T-helper 9 cell (primary cell): ENCODE measurements at regions not wholly inside any gene's neighbourhood (a gene's known extent, or its start where the extent isn't known, plus 50 kb on each side); places are given as distances from the start of the nearest gene placed in this dataset.
"Not testable (repeated sequence)": the region's sequence is repeated elsewhere in the genome, so short reads cannot be mapped to it uniquely, and the experiment has no call there.

Experiments used
- DNase-seq: peaks from one replicate; pipeline ENCODE4 v3.0.0-alpha.2; 2020

DNA sequence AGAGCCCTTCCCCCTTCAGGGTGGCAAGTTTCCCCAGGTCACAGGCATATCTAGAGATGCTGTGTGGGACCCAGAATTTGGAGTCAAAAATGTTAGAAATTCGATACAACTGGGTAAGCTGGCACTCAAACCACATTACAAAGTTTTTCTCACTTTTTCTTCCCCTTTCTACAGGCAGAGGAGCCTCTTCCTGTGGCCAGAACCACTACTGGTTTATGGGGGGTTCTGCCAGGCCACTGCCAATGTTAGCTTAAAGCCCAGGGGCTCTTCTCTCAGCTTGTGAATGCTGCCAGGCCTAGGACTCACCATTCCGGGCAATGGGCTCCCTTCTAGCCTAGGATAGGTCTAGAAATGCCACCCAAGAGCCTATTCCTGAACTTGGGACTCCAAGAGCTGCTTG, 617.9 kb upstream of the PHF14 start:
- no peak for DNase-seq

DNA sequence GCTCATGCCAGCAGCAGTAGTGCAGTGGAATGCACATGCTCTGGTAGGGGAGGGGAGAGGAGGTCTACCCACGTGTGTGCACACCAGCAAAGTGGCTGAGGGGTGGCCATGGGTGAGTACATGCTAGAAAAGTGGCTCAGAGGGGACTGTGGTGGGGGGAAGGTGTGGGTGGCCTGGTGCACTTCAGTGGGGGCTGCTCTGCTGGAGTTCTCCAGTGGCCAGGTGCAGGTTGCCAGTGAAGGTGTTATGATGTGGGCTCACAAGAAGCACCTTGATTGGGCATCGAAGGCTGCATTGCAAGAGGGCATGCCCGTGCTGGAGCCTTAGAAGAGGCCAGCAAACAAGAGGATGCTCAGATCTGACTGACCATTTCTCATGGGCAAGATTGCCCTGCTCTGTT, 613.6 kb upstream of the PHF14 start:
- DNase-seq, result no peak

DNA sequence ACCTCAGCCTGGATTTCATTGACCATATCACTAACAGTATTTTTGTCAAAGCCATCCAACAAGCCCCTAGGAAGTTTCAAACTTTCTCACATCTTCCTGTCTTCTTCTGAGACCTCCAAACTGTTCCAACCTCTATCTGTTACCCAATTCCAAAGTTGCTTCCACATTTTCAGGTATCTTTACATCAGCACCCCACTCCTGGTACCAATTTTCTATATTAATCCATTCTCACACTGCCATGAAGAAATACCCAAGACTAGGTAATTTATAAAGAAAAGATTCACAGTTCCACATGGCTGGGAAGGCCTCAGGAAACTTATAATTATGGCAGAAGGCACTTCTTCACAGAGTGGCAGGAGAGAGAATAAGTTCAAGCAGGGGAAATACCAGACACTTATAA, 571.9 kb upstream of the PHF14 start:
- DNase-seq, result no peak

DNA sequence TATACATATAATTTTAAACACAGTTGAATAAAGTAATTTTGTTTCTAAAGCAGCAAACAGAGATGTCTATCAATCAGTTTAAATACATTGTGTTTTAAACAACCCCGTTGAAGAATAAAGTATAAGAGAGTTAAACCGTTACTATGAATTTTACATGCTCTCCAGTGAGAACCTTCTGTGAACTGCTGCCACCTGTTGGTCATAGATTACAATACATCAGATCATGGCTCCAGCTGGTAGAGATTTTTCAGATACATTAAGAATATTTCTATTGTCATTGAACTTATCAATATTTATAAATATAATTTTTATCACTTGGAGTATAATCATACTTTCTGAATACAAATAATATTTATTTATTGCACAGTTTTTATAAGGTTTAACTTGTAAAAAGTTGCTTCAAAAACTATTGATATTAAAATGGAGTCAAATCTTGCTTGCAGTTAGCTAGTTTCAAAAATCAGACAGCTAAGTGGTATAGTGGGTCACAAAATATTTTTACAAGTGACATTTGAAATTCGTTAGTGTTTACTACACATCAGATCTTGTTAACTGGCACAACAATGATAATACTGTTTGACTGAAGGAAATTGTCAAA, 561.2 kb upstream of the PHF14 start:
- no peak for DNase-seq

DNA sequence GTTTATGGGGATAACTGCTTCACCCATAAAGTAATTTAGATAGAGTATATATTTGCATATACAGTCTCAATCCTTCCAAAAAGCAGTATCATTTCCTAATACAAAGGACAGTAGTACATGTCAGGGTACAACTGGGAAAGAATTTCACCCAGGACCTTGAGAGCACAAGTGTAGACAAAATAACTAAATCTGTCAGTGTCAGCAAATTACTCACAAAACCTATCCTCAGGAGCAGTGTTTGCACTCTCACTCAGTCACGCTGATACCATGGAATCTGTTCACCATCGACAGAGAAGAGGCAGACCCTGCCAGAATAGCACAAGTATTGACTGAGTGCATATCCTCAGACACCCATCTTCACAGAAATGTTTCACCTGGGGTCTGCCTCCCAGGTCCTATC, 554.7 kb upstream of the PHF14 start:
- no peak for DNase-seq

DNA sequence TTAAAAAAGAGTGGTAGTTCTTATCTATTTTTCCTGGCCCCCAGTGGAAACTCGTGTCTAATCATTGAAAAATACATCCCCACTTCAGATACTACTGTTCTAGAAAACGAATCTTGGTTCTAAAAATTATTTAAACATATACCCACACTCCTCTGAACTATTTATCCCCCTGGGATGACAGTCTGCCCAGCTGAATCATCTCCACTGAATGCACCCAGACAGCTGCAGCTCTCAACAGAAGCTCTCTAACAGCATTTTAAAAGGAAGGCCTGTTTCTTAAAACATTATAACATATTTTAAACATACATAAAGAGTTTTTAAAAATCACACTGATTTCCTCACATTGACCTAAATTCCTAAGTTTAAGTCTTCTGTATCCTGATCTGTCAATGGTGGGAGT, 544.6 kb upstream of the PHF14 start:
- no peak for DNase-seq

DNA sequence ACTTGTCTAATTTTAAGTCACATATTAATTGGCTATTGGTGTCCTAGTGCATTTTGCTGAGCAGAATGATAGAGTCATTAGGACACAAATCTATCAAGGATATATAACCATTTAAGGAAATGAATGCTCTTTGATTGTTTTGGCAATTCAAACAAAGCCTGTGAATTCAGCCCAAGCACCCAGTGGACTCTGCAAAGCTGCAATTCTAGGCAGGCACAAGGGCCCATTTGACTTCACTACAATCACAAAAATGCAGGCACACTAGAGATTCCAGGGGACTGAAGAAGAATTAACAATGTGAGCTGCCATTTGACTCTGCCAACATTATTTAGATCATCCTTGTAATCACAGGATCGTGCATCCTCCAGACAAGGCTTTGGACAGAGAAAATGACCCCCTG, 544.2 kb upstream of the PHF14 start:
- DNase-seq, result no peak

DNA sequence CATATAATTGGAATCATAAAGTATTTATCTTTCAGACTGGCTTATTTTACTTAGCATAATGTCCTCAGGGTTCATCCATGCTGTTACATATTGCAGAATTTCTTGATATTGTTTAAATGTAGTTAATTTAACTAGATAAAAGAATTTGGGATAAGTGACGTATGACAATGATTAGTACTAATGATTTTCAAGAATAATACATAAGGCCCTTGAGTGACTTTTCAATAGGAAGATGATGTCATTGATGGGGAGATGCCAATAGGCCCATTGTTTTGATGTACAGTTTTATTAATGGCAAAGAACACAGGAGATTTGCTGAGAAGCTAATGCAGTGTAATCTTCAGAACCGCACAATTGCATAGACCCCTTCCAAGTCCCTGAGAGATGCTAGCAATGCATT, 537.4 kb upstream of the PHF14 start:
- no peak for DNase-seq

DNA sequence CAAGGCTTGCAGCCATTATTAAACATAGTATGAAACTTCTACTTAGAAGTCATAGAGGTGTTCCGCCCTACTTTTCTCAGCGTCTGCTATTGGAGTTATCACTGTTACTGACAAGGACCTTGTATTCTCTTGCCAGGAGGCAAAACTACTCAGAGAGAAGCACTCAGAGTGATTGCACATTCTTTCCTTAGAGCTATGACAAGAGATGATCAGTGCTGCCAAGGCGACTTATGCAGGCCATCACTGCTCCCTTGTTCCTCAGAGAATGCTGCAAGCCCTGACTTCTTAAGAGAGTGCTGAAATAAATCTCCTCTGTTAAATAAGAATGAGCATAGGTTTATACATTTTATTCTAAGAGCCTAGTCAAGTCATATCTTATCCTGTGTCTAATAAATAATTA, 534.6 kb upstream of the PHF14 start:
- DNase-seq, result no peak

DNA sequence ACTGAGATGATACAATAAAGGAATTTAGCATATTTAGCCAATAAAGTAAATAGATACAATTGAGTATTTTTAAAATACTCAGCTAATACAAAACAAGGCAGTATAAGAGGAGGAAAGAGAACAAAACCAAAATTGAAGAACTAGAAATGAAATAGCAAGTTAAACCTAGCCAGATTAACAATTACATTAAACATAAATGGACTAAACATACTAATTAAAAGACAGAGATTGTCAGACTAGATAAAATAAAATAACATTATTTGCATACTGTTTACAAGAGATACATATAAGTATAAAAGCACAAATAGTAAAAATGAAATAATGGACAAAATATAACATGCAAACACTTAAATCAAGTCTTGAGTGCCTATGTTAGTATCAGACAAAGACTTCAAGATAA, 517.7 kb upstream of the PHF14 start:
- no peak for DNase-seq

DNA sequence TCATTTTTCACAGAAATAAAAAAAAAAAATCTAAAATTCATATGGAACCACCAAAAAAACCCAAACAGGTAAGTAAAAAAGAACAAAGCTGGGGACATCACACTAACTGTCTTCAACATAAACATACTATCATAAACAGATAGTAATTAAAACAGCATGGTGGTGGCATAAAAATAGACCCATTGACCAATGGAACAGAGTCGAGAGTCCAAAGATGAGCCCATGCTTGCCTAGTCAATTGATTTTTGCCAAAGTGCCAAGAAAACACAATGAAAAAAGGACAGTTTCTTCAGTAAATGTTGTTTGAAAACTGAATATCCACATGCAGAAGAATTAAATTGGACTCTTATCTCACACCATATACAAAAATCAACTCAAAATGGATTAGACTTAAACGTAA, 513.2 kb upstream of the PHF14 start:
- no peak for DNase-seq

DNA sequence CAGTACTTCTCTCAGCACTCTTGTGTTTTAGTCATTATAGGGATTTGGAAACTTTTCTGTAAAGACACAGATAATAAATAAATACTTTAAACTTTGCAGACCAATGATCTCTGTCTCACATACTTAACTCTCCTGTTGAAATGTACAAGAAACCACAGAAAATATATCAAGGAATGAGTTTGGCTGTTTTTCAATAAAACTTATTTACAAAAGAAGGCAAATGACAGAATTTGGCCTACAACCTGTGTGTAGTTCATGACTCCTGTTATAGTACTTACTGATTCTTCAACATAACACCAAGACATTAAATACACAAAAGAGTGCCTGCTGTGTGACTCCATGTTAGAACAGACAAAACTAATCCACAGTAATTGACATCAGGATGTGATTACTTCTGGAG, 510.0 kb upstream of the PHF14 start:
- DNase-seq, result no peak

DNA sequence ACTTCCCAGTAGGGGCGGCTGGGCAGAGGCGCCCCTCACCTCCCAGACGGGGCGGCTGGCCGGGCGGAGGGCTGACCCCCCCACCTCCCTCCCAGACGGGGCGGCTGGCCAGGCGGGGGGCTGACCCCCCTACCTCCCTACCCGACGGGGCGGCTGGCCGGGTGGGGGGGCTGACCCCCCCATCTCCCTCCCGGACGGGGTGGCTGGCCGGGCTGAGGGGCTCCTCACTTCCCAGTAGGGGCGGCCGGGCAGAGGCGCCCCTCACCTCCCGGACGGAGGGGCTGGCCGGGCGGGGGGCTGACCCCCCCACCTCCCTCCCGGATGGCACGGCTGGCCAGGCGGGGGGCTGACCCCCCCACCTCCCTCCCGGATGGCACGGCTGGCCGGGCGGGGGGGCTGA, 508.1 kb upstream of the PHF14 start:
- DNase-seq, result not testable (repeated sequence)

DNA sequence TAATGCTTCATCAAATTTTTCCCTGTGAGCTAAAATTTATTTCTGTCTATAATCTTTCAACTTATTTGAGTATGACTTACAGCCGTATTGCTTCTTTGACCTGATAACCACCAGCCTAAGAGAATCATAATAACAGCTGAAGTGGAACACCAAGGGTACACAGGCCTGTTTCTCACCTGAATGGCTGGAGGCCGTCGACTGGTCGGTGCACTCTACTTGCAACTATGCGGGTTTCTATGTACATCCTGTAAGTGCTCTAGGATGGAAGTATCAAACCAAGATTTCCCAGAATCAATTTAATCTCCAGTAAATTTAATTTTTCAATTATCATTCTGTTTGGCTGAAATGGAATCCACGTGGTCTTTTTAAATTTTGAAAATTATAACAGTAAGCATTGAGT, 504.8 kb upstream of the PHF14 start:
- no peak for DNase-seq

DNA sequence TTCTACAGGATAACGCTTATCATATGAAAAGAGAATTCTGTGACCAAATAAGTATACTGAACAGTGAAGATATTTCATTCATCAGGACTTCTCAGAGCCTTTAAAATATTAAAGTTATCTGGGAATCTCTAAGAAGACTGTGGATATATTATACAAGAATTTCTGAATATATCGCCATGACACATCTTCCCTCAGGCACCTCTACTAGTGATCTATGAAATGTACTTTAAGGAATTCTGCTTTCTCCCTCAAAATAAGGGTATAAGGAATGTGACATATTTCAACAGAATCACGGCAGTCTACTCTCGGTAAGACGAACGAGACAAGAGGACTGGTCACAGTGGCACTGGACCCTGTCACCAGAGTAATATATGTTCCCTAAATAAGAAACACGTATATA, 504.2 kb upstream of the PHF14 start:
- DNase-seq, result no peak

DNA sequence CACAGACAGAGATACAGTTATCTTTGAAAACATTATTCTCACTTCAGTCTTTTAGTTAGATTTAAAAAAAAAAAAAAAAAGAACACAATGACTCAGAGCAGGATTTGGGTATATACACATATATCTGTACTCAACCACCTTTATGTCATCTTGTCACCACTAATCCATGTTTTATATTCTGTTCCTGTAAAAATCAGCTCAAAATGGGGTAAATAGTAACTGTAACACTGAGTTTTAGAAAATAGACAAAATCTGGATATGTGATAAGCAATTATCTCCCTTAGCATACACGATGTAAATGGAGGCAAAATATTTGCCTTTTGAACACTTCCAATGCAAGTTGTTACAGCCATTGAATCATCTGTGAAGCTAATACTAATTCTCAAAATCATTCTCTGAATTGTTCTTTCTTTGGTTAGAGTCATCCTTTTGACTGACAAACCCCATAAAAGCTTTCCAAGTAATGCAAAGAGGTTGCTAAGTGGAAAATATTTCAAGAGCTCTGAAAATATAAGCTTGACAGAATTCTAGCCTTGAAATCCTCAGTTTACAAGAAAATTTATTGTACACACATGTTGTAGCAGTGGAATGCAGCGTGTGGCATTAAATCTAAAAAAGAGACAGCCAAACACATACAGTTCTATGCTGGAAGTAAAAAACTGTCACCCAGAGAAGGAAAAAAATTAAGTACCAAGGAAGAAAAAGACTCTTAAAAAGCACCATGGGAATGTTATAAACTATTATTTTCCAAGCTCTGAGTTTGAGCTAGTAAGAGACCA, 502.2 kb upstream of the PHF14 start:
- no peak for DNase-seq

DNA sequence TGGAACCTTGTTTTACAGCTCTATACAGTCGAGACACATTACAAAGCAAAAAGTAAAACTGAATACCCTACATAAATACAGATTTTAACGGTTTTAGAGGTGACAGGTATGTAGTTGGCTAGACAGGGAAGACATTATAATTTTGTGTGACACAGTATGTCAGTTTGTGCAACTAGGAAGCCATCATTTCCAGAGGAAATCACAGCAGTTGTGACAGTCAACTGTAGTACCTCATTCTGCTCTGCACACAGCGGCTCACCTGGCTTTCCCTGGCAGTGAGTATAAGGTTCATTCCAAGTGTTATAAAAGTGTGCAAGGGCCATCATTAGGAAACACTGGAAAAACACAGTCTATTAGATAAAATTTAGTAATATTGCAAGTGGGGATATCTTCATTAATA, 501.6 kb upstream of the PHF14 start:
- DNase-seq, result no peak

DNA sequence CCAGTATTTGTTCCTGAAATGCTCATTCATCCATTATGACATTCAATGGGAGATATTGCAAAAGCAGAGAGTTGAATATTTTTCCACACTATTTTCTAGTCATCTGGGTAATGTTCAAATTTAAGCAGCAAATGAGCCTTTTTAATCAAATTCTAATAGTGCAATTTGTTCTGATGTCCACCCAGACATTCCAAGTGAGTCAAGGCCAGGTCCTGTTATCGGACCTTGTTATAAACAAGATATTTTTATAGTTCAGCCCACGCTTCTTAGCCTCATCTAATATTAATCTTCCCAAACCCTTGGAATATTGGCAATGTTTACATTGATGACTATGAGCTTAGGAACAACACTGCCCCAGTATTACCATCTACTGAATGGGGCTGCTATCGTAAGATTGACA, 500.1 kb upstream of the PHF14 start:
- no peak for DNase-seq

DNA sequence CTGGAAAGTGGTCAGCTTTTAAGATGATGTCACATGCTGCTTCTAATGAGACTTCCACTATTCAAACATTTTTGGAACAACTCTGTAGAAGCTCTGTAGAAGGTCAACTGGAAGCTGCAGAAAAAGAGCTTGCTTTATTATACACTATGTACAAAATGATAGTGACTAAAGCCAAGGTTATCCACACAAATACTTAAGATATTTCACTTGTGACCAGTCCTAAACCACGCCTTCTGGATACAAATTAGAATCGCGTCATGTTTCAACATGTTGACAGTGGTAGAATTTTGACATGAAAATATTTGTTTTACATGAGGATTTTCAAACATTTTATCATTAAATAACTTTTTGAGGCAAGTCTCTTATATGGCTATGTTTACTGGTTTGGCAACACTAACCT, 499.6 kb upstream of the PHF14 start:
- DNase-seq, result no peak

DNA sequence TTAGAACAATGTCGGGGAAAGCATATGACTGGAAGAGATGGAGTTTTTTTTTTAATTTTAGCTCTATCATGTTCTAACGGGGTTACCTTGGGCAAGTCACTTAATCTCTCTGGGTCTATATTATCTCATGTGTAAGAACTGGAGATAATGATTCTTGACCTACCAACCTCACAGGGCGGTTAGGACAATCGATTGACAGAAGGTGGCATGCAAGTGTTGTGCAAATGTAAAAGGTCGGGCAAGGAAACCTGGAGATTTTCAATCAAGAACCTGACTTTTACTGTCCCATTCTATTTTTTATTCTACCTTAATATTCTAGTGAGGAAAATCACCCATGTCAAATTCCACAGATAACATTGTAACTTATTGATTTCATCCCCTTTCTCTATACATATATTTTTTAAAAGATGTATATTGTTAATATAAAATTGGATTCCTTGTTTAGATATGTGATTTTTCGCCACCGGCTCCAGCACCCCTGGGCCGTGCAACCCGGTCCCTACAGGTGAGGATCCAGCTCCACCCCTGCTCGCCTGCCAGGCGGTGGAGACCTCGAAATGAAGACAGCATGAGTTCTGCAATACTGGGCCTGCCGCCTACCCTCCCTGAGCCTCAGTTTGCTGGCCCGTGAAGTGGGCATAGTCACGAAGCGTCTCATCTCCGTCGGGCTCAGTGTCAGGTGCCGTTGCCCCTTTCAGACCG, 497.6 kb upstream of the PHF14 start:
- DNase-seq, result no peak

DNA sequence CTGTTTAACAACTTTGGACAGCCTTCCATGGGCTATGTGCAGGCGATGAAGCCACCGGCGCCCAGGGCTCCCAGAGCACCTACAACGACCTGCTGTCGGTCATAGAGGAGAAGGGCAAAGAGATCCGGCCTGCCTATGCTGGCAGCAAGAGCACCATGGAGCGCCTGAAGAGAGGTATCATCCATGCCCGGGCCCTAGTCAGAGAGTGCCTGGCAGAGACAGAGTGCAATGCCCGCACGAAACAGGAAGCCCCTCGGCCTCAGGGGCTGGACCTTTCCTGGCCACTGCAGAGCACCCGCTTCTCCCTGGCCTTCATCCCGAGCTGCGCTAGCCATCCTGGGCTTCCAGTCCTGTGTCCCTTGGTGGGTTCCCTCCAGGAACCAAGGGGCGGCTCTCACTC, 497.0 kb upstream of the PHF14 start:
- DNase-seq, result no peak

DNA sequence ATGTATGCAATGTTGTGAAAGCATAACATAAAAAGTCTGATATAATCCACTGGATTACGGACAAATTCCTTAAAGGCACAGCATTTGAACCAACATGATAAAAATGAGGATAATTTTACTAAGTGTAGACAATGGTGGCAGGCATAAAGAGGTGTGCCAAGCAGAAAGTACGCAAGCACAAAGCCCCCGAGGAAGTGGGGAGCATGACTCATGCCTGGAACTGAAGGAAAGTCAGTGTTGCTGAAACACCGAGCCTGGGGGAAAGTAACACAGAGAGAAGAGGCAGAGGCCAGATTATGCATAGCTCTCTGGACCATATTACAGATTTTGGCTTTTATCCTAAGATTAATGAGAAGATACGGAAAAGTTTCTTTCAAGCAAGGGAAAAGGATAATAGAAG, 490.0 kb upstream of the PHF14 start:
- no peak for DNase-seq

DNA sequence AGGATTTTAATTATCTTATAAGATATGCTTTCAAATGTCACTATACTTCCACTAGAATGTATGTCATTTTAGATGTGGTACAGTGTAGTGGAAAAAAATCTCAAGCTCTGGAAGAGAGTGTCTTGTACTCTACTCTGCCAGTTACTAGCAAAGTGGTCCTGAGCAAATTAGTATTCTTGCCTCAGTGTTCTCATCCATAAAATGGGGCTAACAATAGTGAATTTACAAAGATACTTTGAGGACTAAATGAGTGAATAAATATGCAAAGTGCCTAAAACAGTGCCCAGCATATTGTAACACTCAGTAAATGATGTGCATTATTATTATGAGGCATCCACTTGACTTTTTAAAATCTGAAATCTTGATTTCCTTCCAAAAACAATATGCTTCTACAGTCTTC, 488.9 kb upstream of the PHF14 start:
- no peak for DNase-seq

DNA sequence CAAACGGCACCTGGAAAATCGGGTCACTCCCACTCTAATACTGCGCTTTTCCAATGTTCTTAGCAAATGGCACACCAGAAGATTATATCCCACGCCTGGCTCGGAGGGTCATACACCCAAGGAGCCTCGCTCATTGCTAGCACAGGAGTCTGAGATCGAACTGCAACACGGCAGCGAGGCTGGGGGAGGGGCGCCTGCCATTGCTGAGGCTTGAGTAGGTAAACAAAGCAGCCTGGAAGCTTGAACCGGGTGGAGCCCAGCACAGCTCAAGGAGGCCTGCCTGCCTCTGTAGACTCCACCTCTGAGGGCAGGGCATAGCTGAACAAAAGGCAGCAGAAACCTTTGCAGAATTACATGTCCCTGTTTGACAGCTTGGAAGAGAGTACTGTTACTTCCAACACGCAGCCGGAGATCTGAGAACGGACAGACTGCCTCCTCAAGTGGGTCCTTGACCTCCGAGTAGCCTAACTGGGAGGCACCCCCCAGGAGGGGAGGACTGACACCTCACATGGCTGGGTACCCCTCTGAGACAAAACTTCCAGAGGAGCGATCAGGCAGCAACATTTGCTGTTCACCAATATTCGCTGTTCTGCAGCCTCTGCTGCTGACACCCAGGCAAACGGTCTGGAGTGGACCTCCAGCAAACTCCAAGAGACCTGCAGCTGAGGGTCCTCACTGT, 472.3 kb upstream of the PHF14 start:
- not testable (repeated sequence) for DNase-seq
